ENCODE measurements at regions not wholly inside any gene's neighbourhood (a gene's known extent, or its start where the extent isn't known, plus 50 kb on each side); places are given as distances from the start of the nearest gene placed in this dataset.
"Not testable (repeated sequence)": the region's sequence is repeated elsewhere in the genome, so short reads cannot be mapped to it uniquely, and the experiment has no call there.

DNA sequence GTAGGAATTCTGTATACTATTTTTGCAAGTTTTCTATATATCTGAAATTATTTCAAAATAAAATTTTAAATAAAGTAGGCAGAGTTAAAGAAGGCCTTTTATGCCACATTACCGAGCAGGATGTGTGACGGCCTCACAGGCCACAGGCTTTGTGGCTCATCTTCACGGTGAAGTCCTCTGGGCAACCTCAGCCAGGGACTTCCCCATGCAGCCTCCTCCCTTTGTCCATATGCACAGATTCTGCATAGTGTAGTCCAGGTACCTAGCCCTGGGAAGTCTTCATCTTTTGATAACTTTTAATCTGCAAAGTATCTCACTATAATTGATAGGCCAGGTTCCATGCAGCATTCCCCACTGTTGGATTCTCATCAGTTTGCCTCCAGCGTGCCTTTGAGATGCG, 62.8 kb downstream of the ARHGAP11B start:
- not testable (repeated sequence) for DNase-seq (ENCODE audit: low read depth)

GRCh38 chr15:30690153-30690552, 64.2 kb downstream of the ARHGAP11B start:
- DNase-seq (ENCODE audit: low read depth) = not testable (repeated sequence)

- DNase-seq (ENCODE audit: low read depth) = not testable (repeated sequence)
Measured at GRCh38 chr15:30695811-30696210, 69.9 kb downstream of the ARHGAP11B start.

GRCh38 chr15:30696439-30697314, 70.7 kb downstream of the ARHGAP11B start:
- not testable (repeated sequence) for DNase-seq (ENCODE audit: low read depth)

DNA sequence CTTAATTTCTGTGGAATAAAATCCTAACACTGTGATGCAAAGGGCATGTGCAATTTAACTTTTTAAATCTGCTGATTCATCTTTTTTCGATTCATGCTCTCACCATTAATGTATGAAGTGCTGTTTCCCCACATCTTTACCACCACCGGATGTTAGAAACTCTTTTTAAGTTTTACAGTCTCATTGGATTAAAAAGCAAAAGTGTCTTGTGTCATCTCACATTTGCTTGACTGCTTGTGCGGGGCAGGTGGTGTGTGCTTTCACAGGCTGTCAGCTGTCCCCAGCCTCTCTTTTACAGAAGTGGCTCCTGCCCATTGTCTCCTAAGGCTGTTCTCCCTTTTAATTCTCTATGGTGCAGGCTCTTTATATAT, 71.4 kb downstream of the ARHGAP11B start:
- DNase-seq (ENCODE audit: low read depth) = not testable (repeated sequence)

DNA sequence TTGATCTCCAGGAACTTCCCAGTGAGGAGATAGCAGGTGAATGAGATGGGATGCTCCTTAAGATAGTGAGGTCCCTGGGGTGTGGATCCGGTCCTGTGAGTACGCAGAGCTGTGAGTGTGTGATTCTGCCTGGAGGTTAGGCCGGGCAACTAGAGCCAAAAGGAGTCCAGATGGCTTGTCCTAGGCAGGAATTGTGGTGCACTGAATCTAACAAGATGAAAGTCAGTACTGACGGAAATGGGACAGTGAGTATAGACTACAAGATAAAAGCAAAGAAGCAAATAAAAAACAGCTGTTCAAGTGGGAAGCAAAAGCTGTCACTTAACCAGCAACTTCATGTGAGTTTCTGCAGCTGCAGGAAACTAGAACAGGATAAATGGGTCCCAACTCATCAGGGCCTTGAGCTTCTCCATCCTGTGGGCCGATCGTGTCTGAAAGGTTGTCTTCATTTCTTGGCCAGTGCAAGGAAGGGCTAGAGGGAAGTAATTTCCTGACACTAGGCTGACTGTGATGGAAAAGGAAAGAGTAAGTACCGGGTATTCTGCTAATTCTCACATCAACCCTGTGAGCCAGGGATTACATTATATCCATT, 74.2 kb downstream of the ARHGAP11B start:
- DNase-seq (ENCODE audit: low read depth) = not testable (repeated sequence)

- DNase-seq (ENCODE audit: low read depth) = not testable (repeated sequence)
Measured at GRCh38 chr15:30707976-30708685, 82.2 kb downstream of the ARHGAP11B start.

DNA sequence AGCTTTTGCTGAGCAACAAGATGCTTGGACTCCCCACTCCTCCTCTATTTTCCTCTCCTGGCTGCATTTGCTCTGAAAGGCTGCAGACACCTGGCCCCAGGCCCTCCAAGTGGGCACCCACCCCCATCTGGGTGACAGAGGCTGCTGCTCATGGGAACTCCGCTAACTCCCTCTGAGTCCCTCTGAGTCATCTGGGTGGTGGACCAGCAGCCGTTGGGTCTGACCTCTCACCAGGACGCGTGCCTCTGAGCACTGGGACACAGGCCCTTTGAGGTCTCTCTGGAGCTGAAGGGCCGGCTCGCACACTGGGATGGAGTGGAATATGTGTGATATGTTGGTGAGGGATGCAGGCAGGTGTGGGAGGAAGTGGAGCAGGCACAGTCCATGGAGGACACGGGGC, 82.9 kb downstream of the ARHGAP11B start:
- DNase-seq (ENCODE audit: low read depth) = peak; percentile 5

DNA sequence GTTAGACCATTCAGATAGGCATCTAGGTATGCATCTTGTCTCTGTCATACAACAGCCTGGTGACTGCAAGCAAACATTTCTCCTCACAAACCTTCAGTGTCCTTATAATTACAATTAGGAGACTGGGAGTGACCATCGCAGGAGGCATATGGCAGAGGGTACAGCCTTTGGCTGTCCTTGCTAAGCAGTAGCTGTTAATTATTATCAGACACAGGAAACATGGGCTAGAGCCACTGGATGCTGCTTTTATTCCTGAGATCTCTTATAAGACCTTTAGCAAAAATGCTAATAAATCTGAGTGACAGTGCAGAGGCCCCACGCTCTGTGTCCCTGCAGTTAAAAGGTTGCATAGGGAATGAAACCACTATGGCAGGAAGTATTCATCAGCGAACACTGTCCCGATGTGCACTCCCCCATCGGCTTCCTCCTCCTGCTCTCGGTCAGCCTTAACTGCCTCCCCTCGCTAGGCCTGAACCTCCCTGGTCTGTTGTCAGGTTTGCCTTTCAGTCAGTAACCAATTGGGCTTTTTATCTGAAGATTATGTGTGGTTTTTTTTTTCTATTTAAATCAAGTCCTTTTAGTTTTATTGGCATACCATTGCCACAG, 92.2 kb downstream of the ARHGAP11B start:
- DNase-seq (ENCODE audit: low read depth) = not testable (repeated sequence)

GRCh38 chr15:30719363-30719762, 93.4 kb downstream of the ARHGAP11B start:
- not testable (repeated sequence) for DNase-seq (ENCODE audit: low read depth)

- DNase-seq (ENCODE audit: low read depth) = not testable (repeated sequence)
Measured at GRCh38 chr15:30720825-30721224, 94.9 kb downstream of the ARHGAP11B start.

GRCh38 chr15:30721529-30721928, 95.6 kb downstream of the ARHGAP11B start:
- not testable (repeated sequence) for DNase-seq (ENCODE audit: low read depth)

GRCh38 chr15:30723540-30724175, 97.7 kb downstream of the ARHGAP11B start:
- DNase-seq (ENCODE audit: low read depth) = not testable (repeated sequence)

DNA sequence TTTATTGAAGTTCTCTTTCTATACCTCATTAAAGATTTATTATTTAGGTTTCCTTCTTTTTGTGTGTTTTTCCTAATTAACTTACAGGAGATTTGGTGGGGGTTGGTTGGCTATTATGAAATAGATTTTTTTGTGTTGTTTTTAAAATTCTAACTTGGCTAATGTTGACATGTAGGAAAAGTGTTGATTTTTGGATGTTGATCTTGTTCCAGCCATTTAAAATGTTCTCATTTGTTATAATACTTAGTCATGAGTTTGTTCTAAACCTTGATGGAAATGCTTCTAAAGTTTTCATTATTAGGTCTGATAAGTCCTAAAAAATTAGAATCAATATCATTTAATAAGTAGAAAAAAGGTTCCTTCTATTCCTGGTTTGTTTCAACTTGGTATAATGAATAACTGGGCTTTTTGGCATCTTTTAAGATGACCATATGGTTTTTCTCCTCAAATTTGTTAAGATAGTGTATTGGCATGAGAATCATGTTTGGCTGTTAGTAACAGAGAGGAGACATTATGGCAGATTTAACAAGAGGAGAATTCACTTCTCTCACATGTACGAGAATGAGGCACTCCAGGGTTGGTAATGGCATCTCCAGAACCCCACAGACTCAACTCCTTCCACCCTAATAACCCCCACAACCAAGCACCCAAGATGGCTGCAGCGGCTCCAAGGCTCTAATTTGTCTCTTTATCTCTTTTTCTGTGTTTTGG, 104.1 kb downstream of the ARHGAP11B start:
- DNase-seq (ENCODE audit: low read depth) = not testable (repeated sequence)

DNA sequence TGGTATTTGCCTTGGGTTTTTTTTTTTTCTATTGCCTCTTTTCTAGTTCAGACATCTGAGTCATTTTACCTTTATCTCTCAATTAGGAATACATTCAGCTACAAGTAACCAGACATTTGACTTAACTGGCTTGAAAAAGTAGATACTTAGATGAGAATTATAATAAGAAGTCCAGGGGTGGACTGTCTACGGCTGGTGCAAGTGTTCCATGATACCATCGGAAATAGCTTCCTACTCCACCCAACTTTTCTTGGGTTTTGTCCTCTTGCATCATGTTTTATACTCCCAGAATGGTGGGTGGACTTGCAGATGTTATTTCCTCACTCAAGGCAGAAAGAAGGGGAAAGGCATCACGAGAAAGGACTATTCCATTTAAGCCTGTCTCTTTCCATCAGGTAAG, 104.7 kb downstream of the ARHGAP11B start:
- not testable (repeated sequence) for DNase-seq (ENCODE audit: low read depth)

DNA sequence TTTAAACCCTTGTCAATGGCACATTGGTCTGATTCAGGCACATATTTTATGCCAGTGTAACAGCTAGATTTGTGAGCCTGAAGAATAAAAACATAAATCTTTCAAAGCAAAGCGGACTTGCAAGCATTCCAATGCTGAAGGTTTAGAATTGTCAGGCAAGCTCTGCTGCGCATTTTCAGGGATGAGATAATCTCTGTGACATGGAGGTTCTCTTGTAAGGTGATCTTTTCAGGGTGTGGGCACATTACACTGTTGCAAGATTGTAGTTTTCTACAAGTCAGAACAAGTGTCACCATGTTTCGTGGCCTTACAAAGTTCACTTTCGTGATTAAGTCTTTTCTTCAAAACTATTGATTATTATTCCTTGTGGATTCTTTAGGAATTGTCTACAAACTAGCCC, 106.2 kb downstream of the ARHGAP11B start:
- DNase-seq (ENCODE audit: low read depth) = not testable (repeated sequence)

GRCh38 chr15:30735884-30736564, 110.1 kb downstream of the ARHGAP11B start:
- DNase-seq (ENCODE audit: low read depth) = not testable (repeated sequence)

DNA sequence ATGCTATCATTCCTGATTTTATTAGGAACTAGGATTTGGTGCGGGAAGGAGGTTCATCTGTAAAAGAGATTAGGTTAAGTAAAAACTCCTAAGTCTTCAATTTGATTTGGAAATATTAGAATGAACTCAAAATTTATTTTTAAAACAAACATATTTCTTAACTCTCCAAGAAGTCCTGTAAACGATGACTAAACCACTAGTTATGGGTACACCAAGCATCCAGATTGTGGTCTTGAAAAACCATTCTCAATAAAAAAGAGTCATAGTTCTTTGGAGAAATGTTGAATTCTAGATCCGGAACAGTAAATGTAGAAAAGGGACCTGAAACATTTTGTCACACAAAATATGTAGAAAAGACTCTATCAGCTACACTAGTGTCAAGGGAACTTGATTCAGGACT, 116.9 kb downstream of the ARHGAP11B start:
- peak; percentile 11 for DNase-seq (ENCODE audit: low read depth)

DNA sequence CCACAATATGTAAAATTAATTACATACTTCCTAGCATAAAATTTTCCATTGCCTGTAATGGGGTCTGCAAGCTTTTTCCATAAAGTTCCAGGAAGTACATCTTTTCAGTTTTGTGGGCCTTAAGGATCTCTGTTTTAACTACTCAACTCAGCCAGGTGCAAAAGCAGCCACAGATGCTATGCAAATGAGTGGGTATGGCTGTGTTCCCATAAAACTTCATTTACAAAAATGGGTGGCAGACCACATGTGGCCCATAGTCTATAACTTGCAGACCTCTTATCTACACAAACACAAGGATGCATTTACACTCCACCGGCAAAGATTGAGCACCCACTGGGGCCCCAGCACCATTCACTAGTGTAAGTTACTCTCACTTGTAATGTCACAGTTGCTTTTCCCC, 123.1 kb downstream of the ARHGAP11B start:
- not testable (repeated sequence) for DNase-seq (ENCODE audit: low read depth)

DNA sequence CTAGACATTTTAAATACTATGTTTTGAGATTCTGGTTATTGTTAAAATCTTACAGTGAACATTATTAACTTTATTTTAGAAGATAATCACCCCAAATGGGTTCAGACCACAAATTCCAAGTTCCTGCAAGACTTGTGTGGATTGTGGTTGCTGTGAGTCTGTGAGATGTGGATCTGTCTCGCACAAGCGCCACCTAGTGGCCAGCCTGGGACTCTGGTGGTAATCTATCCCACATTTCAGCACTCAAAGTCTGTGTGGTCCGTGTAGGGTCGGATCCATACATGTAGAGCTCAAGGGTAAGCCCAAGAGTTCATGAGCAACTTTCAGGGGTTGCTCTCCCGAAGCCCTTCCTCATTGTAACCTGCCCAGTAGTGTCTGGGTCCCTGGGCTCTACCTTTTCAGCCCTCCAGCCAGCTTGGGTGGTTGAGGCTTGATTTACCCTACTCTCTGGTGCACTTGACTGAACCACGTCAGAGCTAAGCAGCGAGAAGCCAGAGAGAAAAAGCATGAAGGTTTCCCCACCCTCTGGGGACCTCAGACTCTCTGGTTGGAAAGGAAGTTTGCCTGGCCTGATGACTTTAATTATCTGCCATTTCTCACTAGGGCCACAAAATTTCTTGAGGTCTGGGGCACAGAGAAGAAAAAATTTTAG, 129.2 kb downstream of the ARHGAP11B start:
- not testable (repeated sequence) for DNase-seq (ENCODE audit: low read depth)

Data from M059J (cell line).